Astrocyte of the spinal cord (primary cell): ENCODE measurements at regions not wholly inside any gene's neighbourhood (a gene's known extent, or its start where the extent isn't known, plus 50 kb on each side); places are given as distances from the start of the nearest gene placed in this dataset.

Source experiments
- DNase-seq: peaks from one replicate; pipeline ENCODE4 v3.0.0; 2011; ENCODE audit warnings: low read depth, low spot score
- H3K4me3 ChIP-seq: 2 replicates; pipeline ENCODE4 v1.5.1; 2011; ENCODE audit warnings: low read depth, mild to moderate bottlenecking, low read length, moderate library complexity
- in situ Hi-C: cut with HindIII; loops from 2 replicates; pipeline ENCODE4 v1.10.0; 2017; ENCODE audit warnings: low sequenced_read_pairs
- TF ChIP-seq, protein P1 (sequence below): IDR thresholded peaks from 2 replicates; pipeline ENCODE4 v1.5.1; 2012; ENCODE audit warnings: low read depth, mild to moderate bottlenecking, low read length, inconsistent platforms

DNA sequence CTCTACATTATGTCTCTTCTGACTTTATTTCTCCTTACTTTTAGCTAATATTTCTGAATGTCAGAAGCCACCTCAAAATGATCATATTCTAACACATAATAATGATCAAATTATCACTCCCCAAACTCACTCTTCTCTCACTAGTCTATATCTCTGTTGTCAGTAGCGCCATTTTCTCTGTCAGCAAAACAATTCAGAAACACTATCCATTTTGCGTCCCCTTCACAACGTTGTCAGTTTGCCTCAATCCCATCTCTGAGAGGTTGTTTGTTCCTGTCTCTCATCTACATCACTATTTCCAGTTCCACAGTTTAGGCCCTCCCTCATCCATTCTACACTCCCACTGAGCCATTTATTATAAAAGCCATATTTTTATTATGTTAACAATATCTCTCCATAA lies 1376.3 kb upstream of the ACVR2A start:
- TF ChIP-seq, protein P1, sequence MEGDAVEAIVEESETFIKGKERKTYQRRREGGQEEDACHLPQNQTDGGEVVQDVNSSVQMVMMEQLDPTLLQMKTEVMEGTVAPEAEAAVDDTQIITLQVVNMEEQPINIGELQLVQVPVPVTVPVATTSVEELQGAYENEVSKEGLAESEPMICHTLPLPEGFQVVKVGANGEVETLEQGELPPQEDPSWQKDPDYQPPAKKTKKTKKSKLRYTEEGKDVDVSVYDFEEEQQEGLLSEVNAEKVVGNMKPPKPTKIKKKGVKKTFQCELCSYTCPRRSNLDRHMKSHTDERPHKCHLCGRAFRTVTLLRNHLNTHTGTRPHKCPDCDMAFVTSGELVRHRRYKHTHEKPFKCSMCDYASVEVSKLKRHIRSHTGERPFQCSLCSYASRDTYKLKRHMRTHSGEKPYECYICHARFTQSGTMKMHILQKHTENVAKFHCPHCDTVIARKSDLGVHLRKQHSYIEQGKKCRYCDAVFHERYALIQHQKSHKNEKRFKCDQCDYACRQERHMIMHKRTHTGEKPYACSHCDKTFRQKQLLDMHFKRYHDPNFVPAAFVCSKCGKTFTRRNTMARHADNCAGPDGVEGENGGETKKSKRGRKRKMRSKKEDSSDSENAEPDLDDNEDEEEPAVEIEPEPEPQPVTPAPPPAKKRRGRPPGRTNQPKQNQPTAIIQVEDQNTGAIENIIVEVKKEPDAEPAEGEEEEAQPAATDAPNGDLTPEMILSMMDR: no peak
- H3K4me3 ChIP-seq: no peak overlapping the region
- in situ Hi-C loops: no loop called here
- no peak for DNase-seq

DNA sequence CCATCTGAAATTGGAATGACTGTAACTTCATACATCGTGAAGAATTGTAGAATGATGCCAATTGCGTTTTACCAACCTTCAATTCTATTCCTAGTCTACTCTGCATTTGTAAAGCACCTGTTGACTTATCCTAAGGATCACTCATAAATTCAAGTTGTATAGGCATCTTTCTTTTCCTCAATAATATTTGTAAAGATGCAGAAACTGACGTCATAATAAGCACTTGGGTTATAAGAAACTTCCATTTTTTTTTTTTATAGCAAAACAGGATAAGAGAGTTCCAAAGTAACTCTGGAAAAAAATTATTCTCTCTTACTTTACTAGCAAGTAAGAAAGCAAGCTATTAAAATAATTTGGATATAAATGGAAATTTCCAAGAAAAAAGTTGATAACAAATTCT lies 1377.4 kb upstream of the ACVR2A start:
- no peak overlapping the region for H3K4me3 ChIP-seq
- DNase-seq: no peak
- TF ChIP-seq, protein P1: no peak
- in situ Hi-C loops: no loop called here

DNA sequence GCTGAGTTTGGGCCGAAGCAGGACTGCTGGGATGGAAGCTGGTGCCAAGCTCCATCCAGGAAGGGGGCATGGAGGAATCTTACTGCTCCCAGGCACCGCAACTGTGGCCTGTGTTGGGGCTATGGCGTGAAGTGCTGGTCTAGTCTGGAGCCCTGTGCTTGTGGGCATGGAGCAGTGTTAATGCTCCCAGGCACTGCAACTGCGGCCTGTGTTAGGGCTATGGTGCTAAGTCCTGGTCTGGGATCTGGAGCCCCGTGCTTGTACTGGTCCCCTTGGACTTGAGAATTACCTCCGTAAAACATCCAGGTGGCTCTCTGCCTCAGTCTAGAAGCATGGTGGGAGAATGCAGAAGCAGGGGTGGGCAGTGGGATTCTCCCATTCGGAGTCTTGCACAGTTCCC lies 1379.4 kb upstream of the ACVR2A start:
- in situ Hi-C loops: no loop called here
- no peak overlapping the region for H3K4me3 ChIP-seq
- TF ChIP-seq, protein P1: no peak
- DNase-seq: no peak

DNA sequence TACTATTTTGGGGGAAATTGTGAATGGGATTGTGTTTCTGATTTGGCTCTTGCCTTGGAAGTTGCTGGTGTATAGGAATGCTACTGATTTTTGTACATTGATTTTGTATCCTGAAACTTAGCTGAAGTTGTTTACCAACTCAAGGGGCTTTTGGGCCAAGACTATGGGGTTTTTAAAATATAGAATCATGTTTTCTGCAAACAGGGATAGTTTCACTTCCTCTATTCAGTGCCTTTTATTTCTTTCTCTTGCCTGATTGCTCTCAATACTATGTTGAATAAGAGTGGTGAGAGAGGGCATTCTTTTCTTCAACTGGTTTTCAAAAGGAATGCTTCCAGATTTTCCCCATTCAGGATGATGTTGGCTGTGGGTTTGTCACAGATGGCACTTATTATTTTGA lies 1383.8 kb upstream of the ACVR2A start:
- in situ Hi-C loops: no loop called here
- TF ChIP-seq, protein P1: no peak
- no peak overlapping the region for H3K4me3 ChIP-seq
- DNase-seq: no peak

DNA sequence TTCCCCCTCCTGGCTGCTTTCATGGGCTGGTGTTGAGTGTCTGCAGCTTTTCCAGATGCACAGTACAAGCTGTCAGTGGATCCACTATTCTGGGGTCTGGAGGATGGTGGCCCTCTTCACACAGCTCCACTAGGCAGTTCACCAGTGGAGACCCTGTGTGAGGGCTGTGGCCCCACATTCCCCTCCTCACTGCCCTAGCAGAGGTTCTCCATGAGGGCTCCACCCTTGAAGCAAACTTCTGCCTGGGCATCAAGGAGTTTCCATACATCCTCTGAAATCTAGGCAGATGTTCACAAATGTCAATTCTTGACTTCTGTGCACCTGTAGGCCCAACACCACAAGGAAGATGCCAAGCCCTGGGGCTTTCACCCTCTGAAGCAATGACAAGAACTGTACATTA lies 1386.2 kb upstream of the ACVR2A start:
- in situ Hi-C loops: no loop called here
- no peak for DNase-seq
- TF ChIP-seq, protein P1: no peak
- no peak overlapping the region for H3K4me3 ChIP-seq

DNA sequence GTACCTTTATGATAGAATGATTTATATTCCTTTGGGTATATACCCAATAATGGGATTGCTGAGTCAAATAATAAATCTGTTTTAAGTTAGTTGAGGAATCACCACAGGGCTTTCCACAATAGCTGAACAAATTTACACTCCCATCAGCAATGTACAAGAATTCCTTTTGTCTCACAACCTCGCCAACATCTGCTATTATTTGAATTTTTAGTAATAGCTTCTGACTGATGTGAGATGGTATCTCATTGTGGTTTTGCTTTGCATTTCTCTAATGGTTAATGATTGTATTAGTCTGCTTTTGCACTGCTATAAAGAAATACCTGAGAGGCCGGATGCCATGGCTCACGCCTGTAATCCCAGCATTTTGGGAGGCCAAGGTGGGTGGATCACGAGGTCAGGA lies 1387.6 kb upstream of the ACVR2A start:
- no peak for DNase-seq
- TF ChIP-seq, protein P1: no peak
- in situ Hi-C loops: no loop called here
- H3K4me3 ChIP-seq: no peak overlapping the region

DNA sequence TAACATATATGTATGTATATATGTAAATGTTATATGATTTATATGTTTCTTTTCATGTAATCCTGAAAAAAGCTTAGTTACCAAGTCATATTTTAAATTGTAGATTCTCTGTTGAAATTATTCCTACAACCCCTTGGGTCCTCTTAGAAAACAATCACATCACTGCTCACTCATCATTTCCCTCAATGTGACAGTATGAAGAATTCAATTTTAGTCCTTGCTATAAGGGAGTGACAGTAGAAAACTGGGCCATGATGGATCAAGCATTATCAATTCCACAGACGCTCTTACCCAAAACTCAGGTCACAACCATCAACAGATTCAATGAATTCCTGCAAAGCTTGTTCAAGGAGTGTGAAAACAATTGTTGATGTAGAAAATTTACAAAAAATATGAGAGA lies 1389.5 kb upstream of the ACVR2A start:
- no peak for DNase-seq
- in situ Hi-C loops: no loop called here
- TF ChIP-seq, protein P1: no peak

More for the DNA sequence above, 1389.5 kb upstream of the ACVR2A start:
- H3K4me3 ChIP-seq: no peak overlapping the region
